GM12878 (cell line): ENCODE measurements at regions not wholly inside any gene's neighbourhood (a gene's known extent, or its start where the extent isn't known, plus 50 kb on each side); places are given as distances from the start of the nearest gene placed in this dataset.

ENCODE experiments used
- ATAC-seq: fragments of 200-7000 bp; cut with Tn5 transposase; 3 replicates; pipeline ENCODE4 v1.9.1; 2020; ENCODE audit warnings: mild to moderate bottlenecking, moderate library complexity
- BruUV-seq: library from RNA; stranded (reverse); fragments of 400-500 nt; replicated peaks from 2 replicates; lab custom pipeline; 2021; lab: Mats Ljungman, UMichigan
- CTCF ChIA-PET: fragments of 300-600 bp; sonication (Branson Sonifier 250); formaldehyde crosslinking; extraction: SDS; loops from one replicate; lab custom pipeline; 2021; ENCODE audit warnings: inconsistent platforms; lab: Yijun Ruan, JAX
- POLR2A ChIA-PET: fragments of 350-600 bp; formaldehyde crosslinking; extraction: SDS; loops from one replicate; lab custom pipeline; 2021; ENCODE audit warnings: inconsistent platforms; lab: Charles Lee
- RAD21 ChIA-PET: fragments of 300-600 bp; sonication (Branson Sonifier 250); formaldehyde crosslinking; loops from one replicate; lab custom pipeline; 2023; ENCODE audit warnings: antibody characterized with exemption; ENCODE audit not compliant: unreplicated experiment; lab: Charles Lee
- SMC1A ChIA-PET: fragments of 300-600 bp; sonication (Branson Sonifier 250); formaldehyde crosslinking; loops from one replicate; lab custom pipeline; 2023; ENCODE audit not compliant: unreplicated experiment, uncharacterized antibody; lab: Charles Lee
- DNase-seq: peaks from one replicate; pipeline ENCODE4 v3.0.0-alpha.2; 2011; ENCODE audit warnings: low read depth, low spot score
- FAIRE-seq: peaks from 3 replicates; lab custom pipeline; 2011; peaks lifted over from hg19 to GRCh38; lab: Jason Lieb, UNC
- H2AFZ ChIP-seq: 2 replicates; pipeline ENCODE4 v1.6.0; 2011; ENCODE audit warnings: low read depth, low read length, control low read depth; ENCODE audit not compliant: control insufficient read depth
- H3K27ac ChIP-seq: 2 replicates; pipeline ENCODE4 v1.5.1; 2011; ENCODE audit warnings: control low read depth; ENCODE audit not compliant: control insufficient read depth, insufficient read depth
- H3K27me3 ChIP-seq, 2 experiments: replicated peaks in 1 of 2; 2 replicates each; pipeline versions ENCODE4 v1.6.0 to v1.6.1; 2011; ENCODE audit warnings: low read length in 1 of 2; ENCODE audit not compliant: control insufficient read depth in 2 of 2, insufficient read depth in 2 of 2
- H3K36me3 ChIP-seq, 2 experiments: 2 replicates each; pipeline ENCODE4 v1.5.1; 2011; ENCODE audit warnings: low read length in 1 of 2; ENCODE audit not compliant: control insufficient read depth in 2 of 2, insufficient read depth in 2 of 2
- H3K4me1 ChIP-seq: 2 replicates; pipeline ENCODE4 v1.6.1; 2011; ENCODE audit warnings: mild to moderate bottlenecking, low read length, moderate library complexity, mixed read lengths; ENCODE audit not compliant: control insufficient read depth, insufficient read depth
- H3K4me2 ChIP-seq: 2 replicates; pipeline ENCODE4 v1.6.0; 2011; ENCODE audit warnings: control low read depth; ENCODE audit not compliant: control insufficient read depth, insufficient read depth
- H3K4me3 ChIP-seq: fragments of 200-600 bp; sonication (generic); 2 replicates; pipeline ENCODE4 v1.5.1; 2016
- H3K79me2 ChIP-seq: 2 replicates; pipeline ENCODE4 v1.6.0; 2011; ENCODE audit warnings: low read length; ENCODE audit not compliant: control insufficient read depth, insufficient read depth
- H3K9ac ChIP-seq: 2 replicates; pipeline ENCODE4 v1.8.0; 2011; ENCODE audit warnings: low read length, control low read depth, mixed read lengths; ENCODE audit not compliant: control insufficient read depth, insufficient read depth
- H3K9me3 ChIP-seq: replicated peaks from 3 replicates; pipeline ENCODE4 v1.5.1; 2011; ENCODE audit warnings: mild to moderate bottlenecking, low read length; ENCODE audit not compliant: control insufficient read depth, insufficient read depth
- H4K20me1 ChIP-seq: 2 replicates; pipeline ENCODE4 v1.6.0; 2011; ENCODE audit not compliant: control insufficient read depth, insufficient read depth
- BCLAF1 ChIP-seq: fragments of 450-650 bp; IDR thresholded peaks from 2 replicates; pipeline ENCODE4 v1.6.1; 2017; ENCODE audit warnings: antibody characterized with exemption, mild to moderate bottlenecking, moderate library complexity
- FOXM1 ChIP-seq: IDR thresholded peaks from 2 replicates; pipeline ENCODE4 v1.6.1; 2012; ENCODE audit warnings: low read depth, mild to moderate bottlenecking, inconsistent platforms, low read length, moderate library complexity
- JUNB ChIP-seq: IDR thresholded peaks from 2 replicates; pipeline ENCODE4 v1.6.1; 2016; ENCODE audit warnings: antibody characterized with exemption, mild to moderate bottlenecking
- MEF2B ChIP-seq: fragments of 450-650 bp; IDR thresholded peaks from 2 replicates; pipeline ENCODE4 v1.6.1; 2018; ENCODE audit warnings: mild to moderate bottlenecking, moderate library complexity; ENCODE audit not compliant: partially characterized antibody, poor library complexity, severe bottlenecking
- SIX5 ChIP-seq: IDR thresholded peaks from 2 replicates; pipeline ENCODE4 v1.6.1; 2011; ENCODE audit warnings: mild to moderate bottlenecking, low read depth, low read length, moderate library complexity; ENCODE audit not compliant: severe bottlenecking
- YBX1 ChIP-seq: fragments of 450-650 bp; IDR thresholded peaks from 2 replicates; pipeline ENCODE4 v1.6.1; 2016; ENCODE audit warnings: antibody characterized with exemption
- YY1 ChIP-seq: IDR thresholded peaks from 2 replicates; pipeline ENCODE4 v1.6.1; 2011; ENCODE audit warnings: low read depth, mild to moderate bottlenecking, low read length
- ZNF217 ChIP-seq: fragments of 450-650 bp; IDR thresholded peaks from 2 replicates; pipeline ENCODE4 v1.6.1; 2017; ENCODE audit warnings: antibody characterized with exemption, mild to moderate bottlenecking
- WGBS: methylation state at CpG from one replicate; pipeline ENCODE4 v1.1.6; 2016; ENCODE audit warnings: low lambda C conversion rate; ENCODE audit not compliant: insufficient replicate concordance, insufficient coverage; ENCODE audit errors: missing lambda C conversion rate; 5-methylcytosine and 5-hydroxymethylcytosine counted together
- in situ Hi-C: fragments of 300-500 bp; cut with MboI; formaldehyde crosslinking; loops from 9 replicates; pipeline ENCODE4 v1.14.3; 2018; ENCODE audit warnings: mixed read lengths
- intact Hi-C: fragments of 100-400 bp; cut with micrococcal nuclease; formaldehyde crosslinking; loops from one replicate; pipeline ENCODE4 v1.14.2; 2022; ENCODE audit not compliant: unreplicated experiment
- TF ChIP-seq, protein P1 (sequence below): fragments of 450-650 bp; IDR thresholded peaks from 2 replicates; pipeline ENCODE4 v1.6.1; 2014; ENCODE audit warnings: mild to moderate bottlenecking

DNA sequence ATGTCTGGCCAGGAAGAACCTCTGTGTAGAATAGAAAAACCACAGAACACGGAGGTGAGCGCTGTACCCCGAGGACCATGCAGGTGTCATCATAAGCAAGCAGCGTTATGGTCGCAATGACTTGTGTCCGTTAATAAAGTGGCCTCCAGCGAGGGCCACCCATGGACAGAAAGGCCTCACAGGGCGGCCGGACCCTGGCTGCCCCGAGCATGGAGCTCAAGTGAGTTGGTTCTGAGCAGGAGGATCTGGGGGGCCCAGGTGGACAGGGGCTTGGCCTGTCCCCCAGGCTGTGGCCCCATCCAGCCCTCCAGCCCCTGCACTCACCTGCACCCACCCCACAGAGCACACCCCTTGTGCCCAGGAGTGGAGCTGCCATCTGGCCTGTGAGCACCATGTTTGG, 133.8 kb downstream of the BRD1 start:
- Histone ChIP-seq H3K4me2 (no peak overlapping the region), H4K20me1 (no peaks in the 10 kb centered on the region), H3K9me3 (no peaks in the 10 kb centered on the region; the same call in 2 of the 3 replicates), H3K27me3 (no peaks in the 10 kb centered on the region; a peak in 1 of 4 replicates), H3K36me3 (no peaks in the 10 kb centered on the region), H3K79me2 (no peaks in the 10 kb centered on the region), H3K27ac (no peak overlapping the region), H3K9ac (no peak overlapping the region), H3K4me1 (no peaks in the 10 kb centered on the region), H3K4me3 (no peak overlapping the region), H2AFZ (no peak overlapping the region)
- WGBS, result 67% methylated on average over 10 of the region's 10 CpGs
- TF ChIP-seq JUNB (no peak), MEF2B (no peak), FOXM1 (no peak), ZNF217 (no peak), BCLAF1 (no peak), YBX1 (no peak), SIX5 (no peak), YY1 (no peak)
- TF ChIP-seq, protein P1, sequence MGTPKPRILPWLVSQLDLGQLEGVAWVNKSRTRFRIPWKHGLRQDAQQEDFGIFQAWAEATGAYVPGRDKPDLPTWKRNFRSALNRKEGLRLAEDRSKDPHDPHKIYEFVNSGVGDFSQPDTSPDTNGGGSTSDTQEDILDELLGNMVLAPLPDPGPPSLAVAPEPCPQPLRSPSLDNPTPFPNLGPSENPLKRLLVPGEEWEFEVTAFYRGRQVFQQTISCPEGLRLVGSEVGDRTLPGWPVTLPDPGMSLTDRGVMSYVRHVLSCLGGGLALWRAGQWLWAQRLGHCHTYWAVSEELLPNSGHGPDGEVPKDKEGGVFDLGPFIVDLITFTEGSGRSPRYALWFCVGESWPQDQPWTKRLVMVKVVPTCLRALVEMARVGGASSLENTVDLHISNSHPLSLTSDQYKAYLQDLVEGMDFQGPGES, result no peak
- SMC1A ChIA-PET, result no interaction called here
- in situ Hi-C loops (no loop called here), intact Hi-C loops (no loop called here)
- FAIRE-seq, result no peak
- CTCF ChIA-PET, result no interaction called here
- POLR2A ChIA-PET, result no interaction called here
- ATAC-seq, result no peak
- BruUV-seq, result no TSS peak
- RAD21 ChIA-PET, result no interaction called here
- no peak for DNase-seq
